HG03342 (cell line): ENCODE measurements at regions not wholly inside any gene's neighbourhood (a gene's known extent, or its start where the extent isn't known, plus 50 kb on each side); places are given as distances from the start of the nearest gene placed in this dataset.
"Not testable (repeated sequence)": the region's sequence is repeated elsewhere in the genome, so short reads cannot be mapped to it uniquely, and the experiment has no call there.

ENCODE experiments used
- ATAC-seq: cut with Tn5 transposase; IDR thresholded peaks from one replicate; pipeline ENCODE4 v1.9.1; 2021; ENCODE audit warnings: mild to moderate bottlenecking, moderate library complexity; ENCODE audit not compliant: unreplicated experiment

GRCh38 chr15:93968773-93969172 is 262.6 kb upstream of the MCTP2 start:
- ATAC-seq: no peak

DNA sequence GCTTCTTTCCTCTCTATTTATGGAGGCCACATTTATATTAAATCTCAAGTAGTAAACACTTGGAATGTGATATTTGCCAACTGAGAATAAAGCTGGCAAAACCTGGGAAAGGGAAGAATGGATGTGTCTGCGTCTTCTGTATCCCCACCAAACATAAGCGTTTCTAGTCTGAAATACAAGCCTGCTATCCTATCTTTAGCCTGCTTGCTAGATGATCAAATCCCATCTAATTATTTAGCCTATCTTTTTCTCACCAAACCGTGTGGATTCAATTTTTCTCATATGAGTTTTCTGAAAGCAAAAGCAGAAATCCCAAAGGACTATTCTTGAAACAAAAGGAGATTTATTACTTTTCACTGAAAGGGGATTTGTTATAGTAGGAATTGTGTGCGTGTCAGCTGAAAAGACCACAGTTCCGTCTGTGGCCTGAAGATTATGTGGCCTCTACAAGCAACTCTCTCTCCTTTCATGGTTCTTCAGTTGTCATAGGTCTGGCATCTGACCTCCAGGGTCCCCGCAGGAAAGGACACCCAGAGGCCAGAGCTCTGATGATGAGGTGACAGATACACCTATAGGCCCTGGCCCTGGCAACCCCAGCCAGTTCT is 266.0 kb upstream of the MCTP2 start:
- ATAC-seq: no peak

GRCh38 chr15:93954985-93955571 is 276.3 kb upstream of the MCTP2 start:
- ATAC-seq: no peak

DNA sequence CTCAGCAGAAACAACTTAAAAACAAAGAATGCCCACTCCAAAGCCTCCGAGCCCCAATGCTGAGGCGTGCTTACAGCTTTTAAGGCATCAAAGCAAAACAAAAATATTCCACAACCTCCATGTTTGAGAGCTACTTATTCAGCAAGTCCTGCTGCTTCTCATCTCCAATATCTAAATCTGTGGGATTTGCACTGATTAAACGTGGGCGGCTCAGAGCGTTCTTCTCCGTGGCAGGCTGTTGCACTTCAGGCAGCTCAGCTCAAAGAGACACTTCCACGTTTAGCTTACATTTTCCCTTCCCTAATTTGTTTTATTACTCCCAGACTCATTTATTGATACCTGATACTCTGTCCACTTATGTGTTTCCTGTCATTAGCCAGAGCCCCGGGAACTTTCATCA is 282.6 kb upstream of the MCTP2 start:
- no peak for ATAC-seq

DNA sequence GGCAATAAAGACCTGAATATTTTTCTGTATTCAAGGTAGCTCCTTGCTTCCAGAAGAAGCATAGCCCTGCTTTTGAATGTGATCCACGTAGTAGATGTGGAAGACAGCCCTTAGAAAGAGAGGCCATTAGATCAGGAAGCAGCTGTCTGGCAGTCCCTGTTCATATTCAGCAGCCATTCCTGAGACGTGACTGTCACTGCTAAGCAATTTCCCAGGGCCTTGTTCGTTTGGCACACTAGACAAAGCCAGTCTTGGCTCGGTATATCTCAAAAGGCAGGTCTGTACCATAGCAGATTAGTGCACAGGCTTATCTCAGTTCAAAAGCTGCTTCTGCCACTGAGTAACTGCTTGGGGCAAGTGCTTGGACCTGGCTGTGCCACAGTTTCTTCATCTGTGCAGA is 287.8 kb upstream of the MCTP2 start:
- no peak for ATAC-seq

DNA sequence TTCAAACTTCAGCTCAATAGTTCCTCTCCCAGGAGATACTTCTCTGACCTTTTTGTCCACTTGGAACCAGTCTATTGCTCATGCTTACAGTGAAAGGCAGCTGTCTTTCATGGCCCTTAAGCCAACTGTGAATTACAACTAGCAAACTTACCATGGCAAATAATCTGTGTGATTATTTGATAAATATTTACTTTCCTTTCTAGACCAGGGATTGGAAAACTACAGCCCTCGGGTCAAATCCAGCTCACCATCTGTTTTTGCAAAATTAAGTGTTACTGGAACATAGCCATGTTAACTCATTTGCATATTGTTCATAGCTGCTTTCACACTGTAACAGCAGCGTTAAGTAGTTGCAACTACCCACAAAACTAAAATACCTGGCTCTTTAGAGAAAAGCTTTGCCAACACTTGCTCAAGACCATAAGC is 289.1 kb upstream of the MCTP2 start:
- ATAC-seq: no peak

DNA sequence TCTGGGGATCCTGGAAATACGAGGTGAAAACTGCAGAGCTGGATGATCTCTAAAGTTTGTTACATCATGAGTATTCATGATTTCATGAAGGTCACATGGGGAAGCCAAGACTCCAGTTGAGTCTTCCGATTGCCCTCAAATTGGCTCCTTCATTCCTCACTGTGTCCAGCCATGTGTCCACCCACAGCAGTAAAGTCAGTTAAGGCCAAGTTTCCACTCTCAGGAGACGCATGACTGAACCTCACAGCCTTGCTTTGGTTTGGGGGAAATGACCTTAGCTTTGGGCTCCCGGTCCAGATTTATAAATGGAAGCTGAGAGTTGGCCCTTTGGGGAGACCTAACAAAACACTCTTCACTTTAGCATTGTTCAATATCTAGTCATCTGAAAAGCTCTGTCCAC is 289.7 kb upstream of the MCTP2 start:
- no peak for ATAC-seq

GRCh38 chr15:93940226-93940625 is 291.1 kb upstream of the MCTP2 start:
- no peak for ATAC-seq

- peak; percentile 85 for ATAC-seq
Observed at GRCh38 chr15:93932164-93932776, 299.1 kb upstream of the MCTP2 start.

GRCh38 chr15:93929375-93930094 is 301.8 kb upstream of the MCTP2 start:
- no peak for ATAC-seq

DNA sequence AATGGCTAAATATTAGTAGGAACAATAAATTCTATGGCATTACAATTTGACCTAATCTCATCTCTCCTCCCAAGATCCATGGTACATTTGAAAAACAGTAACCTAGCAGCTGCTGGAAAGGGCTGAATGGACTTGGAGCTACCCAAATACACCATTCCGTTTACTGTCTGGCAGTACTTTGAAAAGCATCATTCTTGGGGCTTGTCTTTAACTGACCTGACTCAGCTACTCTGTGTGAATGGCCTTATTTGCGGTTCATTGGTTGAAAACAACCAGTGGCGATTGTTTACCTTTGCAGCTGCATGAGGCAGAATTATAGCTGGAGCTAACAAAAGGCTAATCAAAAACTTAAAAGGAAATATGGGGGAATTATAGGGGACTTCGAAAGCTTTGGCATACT is 311.2 kb upstream of the MCTP2 start:
- ATAC-seq: no peak

DNA sequence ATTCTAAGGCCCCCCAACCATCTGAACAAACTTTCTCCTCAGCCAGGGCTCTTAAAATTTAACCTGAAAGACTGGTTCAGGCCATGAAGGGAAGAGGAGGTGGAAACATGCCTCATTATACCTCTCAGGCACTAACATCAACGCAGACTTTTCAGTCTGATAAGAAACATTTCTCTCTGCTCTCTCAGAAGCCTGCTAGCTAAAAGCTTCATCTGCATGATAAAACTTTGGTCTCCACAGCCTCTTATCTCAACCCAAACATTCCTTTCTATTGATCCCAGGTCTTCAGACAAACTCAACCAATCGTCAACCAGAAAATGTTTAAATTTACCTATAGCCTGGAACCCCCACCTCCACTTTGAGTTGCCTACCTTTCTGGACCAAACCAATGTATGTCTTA is 312.6 kb upstream of the MCTP2 start:
- ATAC-seq: not testable (repeated sequence)

GRCh38 chr15:93917181-93917580 is 314.2 kb upstream of the MCTP2 start:
- ATAC-seq: no peak

DNA sequence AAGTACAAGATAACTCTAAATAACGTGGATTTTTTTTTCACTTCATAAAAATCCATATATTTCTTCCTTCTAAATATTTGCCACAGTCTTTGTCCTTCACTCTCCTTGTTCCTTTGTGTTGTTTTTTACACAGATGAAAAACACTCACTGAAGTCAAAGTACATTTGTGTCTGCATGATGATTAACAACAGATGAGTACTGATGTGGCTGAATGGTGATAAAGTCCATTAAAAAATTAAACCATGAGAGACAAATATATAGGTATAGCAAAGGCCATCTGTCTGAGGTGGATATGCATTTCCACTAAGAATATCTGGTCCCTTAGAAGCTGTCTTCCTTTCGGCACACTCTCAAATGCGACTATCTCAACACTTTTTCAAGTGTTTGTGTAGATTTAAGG is 317.5 kb upstream of the MCTP2 start:
- ATAC-seq: no peak

- ATAC-seq: no peak
Observed at GRCh38 chr15:93913310-93913709, 318.1 kb upstream of the MCTP2 start.

GRCh38 chr15:93900476-93901400 is 330.6 kb upstream of the MCTP2 start:
- ATAC-seq: no peak

GRCh38 chr15:93899817-93900216 is 331.5 kb upstream of the MCTP2 start:
- no peak for ATAC-seq

GRCh38 chr15:93897377-93897776 is 334.0 kb upstream of the MCTP2 start:
- ATAC-seq: no peak

DNA sequence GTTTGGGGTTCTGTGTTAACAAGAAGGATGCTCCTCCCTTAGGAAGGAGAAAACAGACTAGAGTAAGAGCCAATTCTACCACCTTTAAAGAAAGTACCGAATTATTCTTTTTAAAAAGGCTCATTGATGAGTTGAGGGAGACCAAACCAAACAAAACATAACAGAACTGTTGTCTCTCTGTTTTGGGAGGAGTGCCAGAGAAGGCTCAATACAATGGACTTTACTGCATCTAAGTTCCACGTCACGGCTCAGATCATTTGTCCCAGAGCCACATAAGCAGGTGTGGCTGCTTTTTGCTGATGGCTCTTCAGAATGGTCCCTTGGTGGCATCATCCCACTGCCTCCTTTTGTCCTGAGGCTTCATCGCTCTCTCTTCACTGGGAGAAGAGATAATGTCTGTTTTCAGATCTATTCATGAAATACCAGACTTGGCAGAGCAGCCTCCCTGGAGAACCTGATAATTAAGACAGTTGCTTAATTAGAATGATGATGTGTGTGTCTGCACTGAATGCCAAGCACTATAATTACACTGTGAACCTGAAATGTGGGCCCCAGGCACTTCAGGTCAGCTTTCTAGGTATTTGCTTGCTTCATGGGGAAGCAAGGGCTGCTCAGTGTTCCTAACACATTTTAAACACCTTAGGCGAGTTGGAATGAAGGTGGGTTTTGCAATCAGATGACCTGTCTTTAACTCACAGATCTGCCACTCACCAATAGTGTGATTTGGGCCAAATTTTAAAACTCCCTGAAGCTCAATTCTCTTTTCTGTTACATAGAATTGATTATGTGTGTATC is 335.2 kb upstream of the MCTP2 start:
- no peak for ATAC-seq

GRCh38 chr15:93894438-93895036 is 336.8 kb upstream of the MCTP2 start:
- ATAC-seq: no peak
